ENCODE measurements at regions not wholly inside any gene's neighbourhood (a gene's known extent, or its start where the extent isn't known, plus 50 kb on each side); places are given as distances from the start of the nearest gene placed in this dataset.

DNA sequence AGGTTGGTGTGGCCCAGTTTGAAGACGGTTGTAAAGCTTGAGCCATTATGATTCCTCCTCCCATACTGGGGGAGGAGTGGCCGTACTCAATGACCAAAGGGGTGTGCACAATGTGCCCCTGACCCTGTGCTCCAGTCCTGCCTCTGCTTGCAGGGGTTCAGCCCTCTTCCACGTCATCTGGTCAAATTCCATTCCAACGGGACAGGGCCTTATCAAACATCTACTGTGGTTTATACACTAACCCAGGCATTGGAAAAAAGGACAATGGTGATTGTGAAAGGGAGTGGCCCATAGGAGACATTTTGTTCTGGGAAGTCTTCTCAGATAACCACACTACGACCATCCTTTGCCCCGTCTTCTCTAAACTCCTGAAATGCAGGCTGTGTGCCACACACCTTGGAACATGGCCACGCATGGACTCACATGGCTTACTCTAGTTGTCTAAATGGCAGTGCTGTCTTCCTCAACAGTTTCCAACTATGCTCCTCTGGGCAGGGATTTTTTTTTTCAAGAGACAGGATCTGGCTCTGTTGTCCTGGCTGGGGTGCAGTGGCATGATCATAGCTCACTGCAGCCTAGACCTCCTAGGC lies 103.0 kb downstream of the JCAD start:
- TF ChIP-seq, protein P1, sequence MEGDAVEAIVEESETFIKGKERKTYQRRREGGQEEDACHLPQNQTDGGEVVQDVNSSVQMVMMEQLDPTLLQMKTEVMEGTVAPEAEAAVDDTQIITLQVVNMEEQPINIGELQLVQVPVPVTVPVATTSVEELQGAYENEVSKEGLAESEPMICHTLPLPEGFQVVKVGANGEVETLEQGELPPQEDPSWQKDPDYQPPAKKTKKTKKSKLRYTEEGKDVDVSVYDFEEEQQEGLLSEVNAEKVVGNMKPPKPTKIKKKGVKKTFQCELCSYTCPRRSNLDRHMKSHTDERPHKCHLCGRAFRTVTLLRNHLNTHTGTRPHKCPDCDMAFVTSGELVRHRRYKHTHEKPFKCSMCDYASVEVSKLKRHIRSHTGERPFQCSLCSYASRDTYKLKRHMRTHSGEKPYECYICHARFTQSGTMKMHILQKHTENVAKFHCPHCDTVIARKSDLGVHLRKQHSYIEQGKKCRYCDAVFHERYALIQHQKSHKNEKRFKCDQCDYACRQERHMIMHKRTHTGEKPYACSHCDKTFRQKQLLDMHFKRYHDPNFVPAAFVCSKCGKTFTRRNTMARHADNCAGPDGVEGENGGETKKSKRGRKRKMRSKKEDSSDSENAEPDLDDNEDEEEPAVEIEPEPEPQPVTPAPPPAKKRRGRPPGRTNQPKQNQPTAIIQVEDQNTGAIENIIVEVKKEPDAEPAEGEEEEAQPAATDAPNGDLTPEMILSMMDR (IDR thresholded peaks at IDR 0.05) = no peak
- no peak for TF ChIP-seq POLR2A (IDR thresholded peaks at IDR 0.05)

Measured in lower leg skin (tissue), 3 donors.